ENCODE measurements at regions not wholly inside any gene's neighbourhood (a gene's known extent, or its start where the extent isn't known, plus 50 kb on each side); places are given as distances from the start of the nearest gene placed in this dataset.

GRCh38 chr3:180467177-180467576 is 134.8 kb upstream of the TTC14 start:
- ChIA-PET CTCF (no interaction called here), POLR2A (no interaction called here), SMC1A (ENCODE audit: uncharacterized antibody, unreplicated experiment) (no interaction called here), RAD21 (ENCODE audit: unreplicated experiment) (no interaction called here)
- H4K20me1 ChIP-seq (ENCODE audit: control insufficient read depth, insufficient read depth): no peaks in the 10 kb centered on the region
- no peaks in the 10 kb centered on the region for H3K9me3 ChIP-seq (replicated peaks; ENCODE audit: control insufficient read depth, insufficient read depth, low read length)
- TF ChIP-seq, protein P1, sequence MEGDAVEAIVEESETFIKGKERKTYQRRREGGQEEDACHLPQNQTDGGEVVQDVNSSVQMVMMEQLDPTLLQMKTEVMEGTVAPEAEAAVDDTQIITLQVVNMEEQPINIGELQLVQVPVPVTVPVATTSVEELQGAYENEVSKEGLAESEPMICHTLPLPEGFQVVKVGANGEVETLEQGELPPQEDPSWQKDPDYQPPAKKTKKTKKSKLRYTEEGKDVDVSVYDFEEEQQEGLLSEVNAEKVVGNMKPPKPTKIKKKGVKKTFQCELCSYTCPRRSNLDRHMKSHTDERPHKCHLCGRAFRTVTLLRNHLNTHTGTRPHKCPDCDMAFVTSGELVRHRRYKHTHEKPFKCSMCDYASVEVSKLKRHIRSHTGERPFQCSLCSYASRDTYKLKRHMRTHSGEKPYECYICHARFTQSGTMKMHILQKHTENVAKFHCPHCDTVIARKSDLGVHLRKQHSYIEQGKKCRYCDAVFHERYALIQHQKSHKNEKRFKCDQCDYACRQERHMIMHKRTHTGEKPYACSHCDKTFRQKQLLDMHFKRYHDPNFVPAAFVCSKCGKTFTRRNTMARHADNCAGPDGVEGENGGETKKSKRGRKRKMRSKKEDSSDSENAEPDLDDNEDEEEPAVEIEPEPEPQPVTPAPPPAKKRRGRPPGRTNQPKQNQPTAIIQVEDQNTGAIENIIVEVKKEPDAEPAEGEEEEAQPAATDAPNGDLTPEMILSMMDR (IDR thresholded peaks at IDR 0.05 in 2 of 3, conservative IDR thresholded peaks at IDR 0.05 in 1 of 3; ENCODE audit: control insufficient read depth in 2 of 3, extremely low read depth in 1 of 3, insufficient read depth in 1 of 3, low read depth in 3 of 3, low read length in 3 of 3): no peak
- TF ChIP-seq CHD1 (IDR thresholded peaks at IDR 0.05; ENCODE audit: low read depth, low read length) (no peak), BMI1 (IDR thresholded peaks at IDR 0.05; ENCODE audit: borderline replicate concordance) (no peak), NR2C1 (IDR thresholded peaks at IDR 0.05) (no peak), IRF5 (IDR thresholded peaks at IDR 0.05; ENCODE audit: borderline replicate concordance) (no peak), SUPT20H (IDR thresholded peaks at IDR 0.05; ENCODE audit: borderline replicate concordance, control insufficient read depth, low read depth, low read length) (no peak), ZNF24 (IDR thresholded peaks at IDR 0.05) (no peak), LARP7 (IDR thresholded peaks at IDR 0.05) (no peak), GATAD2B (conservative IDR thresholded peaks at IDR 0.05; ENCODE audit: low read depth) (no peak), SMARCA5 (IDR thresholded peaks at IDR 0.05) (no peak), CBX5 (IDR thresholded peaks at IDR 0.05; ENCODE audit: low read depth) (no peak), NBN (IDR thresholded peaks at IDR 0.05) (no peak), HDAC6 (IDR thresholded peaks at IDR 0.05; ENCODE audit: unreplicated experiment) (no peak), CBX3 (IDR thresholded peaks at IDR 0.05; ENCODE audit: borderline replicate concordance, low read depth) (no peak), RFX5 (IDR thresholded peaks at IDR 0.05; ENCODE audit: low read depth, low read length) (no peak), ETV6 (conservative IDR thresholded peaks at IDR 0.05 in 1 of 2, IDR thresholded peaks at IDR 0.05 in 1 of 2; ENCODE audit: borderline replicate concordance in 1 of 2, low read depth in 1 of 2) (no peak), JUNB (IDR thresholded peaks at IDR 0.05) (no peak), STAT1 (conservative IDR thresholded peaks at IDR 0.05) (no peak)
- TF ChIP-seq, protein P2, sequence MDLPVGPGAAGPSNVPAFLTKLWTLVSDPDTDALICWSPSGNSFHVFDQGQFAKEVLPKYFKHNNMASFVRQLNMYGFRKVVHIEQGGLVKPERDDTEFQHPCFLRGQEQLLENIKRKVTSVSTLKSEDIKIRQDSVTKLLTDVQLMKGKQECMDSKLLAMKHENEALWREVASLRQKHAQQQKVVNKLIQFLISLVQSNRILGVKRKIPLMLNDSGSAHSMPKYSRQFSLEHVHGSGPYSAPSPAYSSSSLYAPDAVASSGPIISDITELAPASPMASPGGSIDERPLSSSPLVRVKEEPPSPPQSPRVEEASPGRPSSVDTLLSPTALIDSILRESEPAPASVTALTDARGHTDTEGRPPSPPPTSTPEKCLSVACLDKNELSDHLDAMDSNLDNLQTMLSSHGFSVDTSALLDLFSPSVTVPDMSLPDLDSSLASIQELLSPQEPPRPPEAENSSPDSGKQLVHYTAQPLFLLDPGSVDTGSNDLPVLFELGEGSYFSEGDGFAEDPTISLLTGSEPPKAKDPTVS (IDR thresholded peaks at IDR 0.05; ENCODE audit: low read depth, low read length): no peak
- H3K4me3 ChIP-seq: no peak overlapping the region
- no peaks in the 10 kb centered on the region for H3K4me1 ChIP-seq (ENCODE audit: control insufficient read depth, insufficient read depth, low read length)
- in situ Hi-C loops (cut with MboI): no loop called here
- no peaks in the 10 kb centered on the region for H3K79me2 ChIP-seq (ENCODE audit: control insufficient read depth, insufficient read depth, low read length)
- 0% methylated on average over 1 of the region's 1 CpG for WGBS (ENCODE audit: insufficient coverage, insufficient replicate concordance, low lambda C conversion rate, missing lambda C conversion rate)
- no peak overlapping the region for H3K9ac ChIP-seq (ENCODE audit: control insufficient read depth, insufficient read depth, low read length)
- ATAC-seq (no peak), DNase-seq (ENCODE audit: low read depth, low spot score) (no peak), FAIRE-seq (no peak)
- intact Hi-C loops (cut with micrococcal nuclease; ENCODE audit: unreplicated experiment): no loop called here
- no peak overlapping the region for H3K4me2 ChIP-seq (ENCODE audit: control insufficient read depth, insufficient read depth)
- no peaks in the 10 kb centered on the region for H3K27me3 ChIP-seq (replicated peaks in 1 of 2; ENCODE audit: control insufficient read depth in 2 of 2, insufficient read depth in 2 of 2, low read length in 1 of 2)
- H2AFZ ChIP-seq (ENCODE audit: control insufficient read depth, low read depth, low read length): no peak overlapping the region
- no peaks in the 10 kb centered on the region for H3K36me3 ChIP-seq (ENCODE audit: control insufficient read depth in 2 of 2, insufficient read depth in 2 of 2, low read length in 1 of 2)
- BruUV-seq (replicated peaks): no TSS peak
- no peak overlapping the region for H3K27ac ChIP-seq (ENCODE audit: control insufficient read depth, insufficient read depth)

Measured in GM12878 (cell line).